ENCODE measurements at regions not wholly inside any gene's neighbourhood (a gene's known extent, or its start where the extent isn't known, plus 50 kb on each side); places are given as distances from the start of the nearest gene placed in this dataset.
"Not testable (repeated sequence)": the region's sequence is repeated elsewhere in the genome, so short reads cannot be mapped to it uniquely, and the experiment has no call there.

DNA sequence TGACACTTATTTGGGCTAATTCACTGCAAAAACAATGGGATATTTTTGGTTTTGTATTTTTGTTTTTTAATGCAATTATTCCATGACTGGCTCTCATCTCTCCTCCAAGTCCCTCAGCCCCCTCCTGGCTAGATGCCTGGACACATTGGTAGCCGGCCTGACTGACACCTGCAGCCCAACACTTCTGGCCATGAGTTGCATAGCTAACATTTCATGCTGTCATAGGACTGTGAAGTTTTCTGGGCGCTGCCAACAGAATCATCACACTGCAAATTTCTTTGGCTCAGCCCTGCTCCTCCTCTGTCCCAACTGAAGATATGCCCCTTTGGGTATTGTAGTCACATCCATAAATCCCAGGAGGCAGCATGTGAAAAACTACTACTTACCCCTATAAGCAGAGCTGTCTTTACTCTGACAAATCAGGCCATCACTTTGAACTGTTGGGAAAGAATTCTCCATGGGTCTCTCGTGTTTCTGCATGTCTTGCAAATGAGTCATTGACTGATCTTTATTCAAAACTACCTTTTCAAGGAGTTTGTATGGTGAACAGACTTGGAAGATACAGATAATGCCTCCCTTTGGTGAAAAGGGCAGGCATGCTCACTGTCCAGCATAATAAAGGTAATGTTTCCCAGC lies 126.7 kb upstream of the LGR5 start:
- no peaks in the 10 kb centered on the region for H3K4me1 Mint-ChIP-seq (ENCODE audit: low read depth)
- intact Hi-C loops (cut with micrococcal nuclease), result no loop called here
- peaks cover 2% of the 10 kb centered on the region for H3K9me3 Mint-ChIP-seq
- H3K4me3 Mint-ChIP-seq, result no peak overlapping the region
- CTCF ChIA-PET, result no interaction called here
- TF ChIP-seq, protein P1, sequence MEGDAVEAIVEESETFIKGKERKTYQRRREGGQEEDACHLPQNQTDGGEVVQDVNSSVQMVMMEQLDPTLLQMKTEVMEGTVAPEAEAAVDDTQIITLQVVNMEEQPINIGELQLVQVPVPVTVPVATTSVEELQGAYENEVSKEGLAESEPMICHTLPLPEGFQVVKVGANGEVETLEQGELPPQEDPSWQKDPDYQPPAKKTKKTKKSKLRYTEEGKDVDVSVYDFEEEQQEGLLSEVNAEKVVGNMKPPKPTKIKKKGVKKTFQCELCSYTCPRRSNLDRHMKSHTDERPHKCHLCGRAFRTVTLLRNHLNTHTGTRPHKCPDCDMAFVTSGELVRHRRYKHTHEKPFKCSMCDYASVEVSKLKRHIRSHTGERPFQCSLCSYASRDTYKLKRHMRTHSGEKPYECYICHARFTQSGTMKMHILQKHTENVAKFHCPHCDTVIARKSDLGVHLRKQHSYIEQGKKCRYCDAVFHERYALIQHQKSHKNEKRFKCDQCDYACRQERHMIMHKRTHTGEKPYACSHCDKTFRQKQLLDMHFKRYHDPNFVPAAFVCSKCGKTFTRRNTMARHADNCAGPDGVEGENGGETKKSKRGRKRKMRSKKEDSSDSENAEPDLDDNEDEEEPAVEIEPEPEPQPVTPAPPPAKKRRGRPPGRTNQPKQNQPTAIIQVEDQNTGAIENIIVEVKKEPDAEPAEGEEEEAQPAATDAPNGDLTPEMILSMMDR (IDR thresholded peaks at IDR 0.05), result no peak
- no peak for ATAC-seq
- no peak overlapping the region for H3K27ac Mint-ChIP-seq
- POLR2A ChIA-PET, result no interaction called here
- no peaks in the 10 kb centered on the region for H3K36me3 Mint-ChIP-seq (ENCODE audit: low read depth)
- DNase-seq, result no peak
- H3K27me3 Mint-ChIP-seq, result no peaks in the 10 kb centered on the region

DNA sequence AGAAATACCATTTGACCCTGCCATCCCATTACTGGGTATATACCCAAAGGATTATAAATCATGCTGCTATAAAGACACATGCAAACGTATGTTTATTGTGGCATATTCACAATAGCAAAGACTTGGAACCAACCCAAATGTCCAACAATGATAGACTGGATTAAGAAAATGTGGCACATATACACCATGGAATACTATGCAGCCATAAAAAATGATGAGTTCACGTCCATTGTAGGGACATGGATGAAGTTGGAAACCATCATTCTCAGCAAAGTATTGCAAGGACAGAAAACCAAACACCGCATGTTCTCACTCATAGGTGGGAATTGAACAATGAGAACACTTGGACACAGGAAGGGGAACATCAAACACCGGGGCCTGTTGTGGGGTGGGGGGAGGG lies 128.0 kb upstream of the LGR5 start:
- intact Hi-C loops (cut with micrococcal nuclease); POLR2A ChIA-PET; H3K9me3 Mint-ChIP-seq; CTCF ChIA-PET; H3K4me1 Mint-ChIP-seq (ENCODE audit: low read depth); H3K27ac Mint-ChIP-seq; ATAC-seq; H3K4me3 Mint-ChIP-seq; H3K27me3 Mint-ChIP-seq; DNase-seq; H3K36me3 Mint-ChIP-seq (ENCODE audit: low read depth): not testable (repeated sequence)

DNA sequence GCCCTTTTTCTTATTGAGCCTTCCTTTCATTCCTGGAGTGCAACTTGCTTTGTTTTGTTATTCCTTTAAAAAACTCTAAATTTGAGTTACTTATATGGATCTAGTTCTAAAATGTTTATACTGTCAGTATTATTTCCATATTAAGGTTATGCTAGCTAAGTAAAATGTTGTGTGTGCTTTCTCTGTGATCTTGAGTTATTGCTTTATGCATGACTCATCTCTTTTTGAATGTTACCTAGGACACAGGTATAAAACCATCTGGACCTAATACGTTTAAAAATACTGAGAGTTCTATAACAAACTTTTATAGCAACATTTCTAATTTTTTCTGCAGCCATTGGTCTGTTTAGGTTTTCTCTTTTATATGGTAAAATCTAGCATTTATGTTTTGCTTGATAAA lies 132.8 kb upstream of the LGR5 start:
- DNase-seq (no peak), ATAC-seq (no peak)
- TF ChIP-seq, protein P1 (IDR thresholded peaks at IDR 0.05), result no peak
- intact Hi-C loops (cut with micrococcal nuclease), result no loop called here
- CTCF ChIA-PET, result no interaction called here
- no peaks in the 10 kb centered on the region for H3K4me1 Mint-ChIP-seq (ENCODE audit: low read depth)
- H3K9me3 Mint-ChIP-seq, result no peaks in the 10 kb centered on the region
- H3K4me3 Mint-ChIP-seq, result no peak overlapping the region
- POLR2A ChIA-PET, result no interaction called here
- no peaks in the 10 kb centered on the region for H3K36me3 Mint-ChIP-seq (ENCODE audit: low read depth)
- no peak overlapping the region for H3K27ac Mint-ChIP-seq
- H3K27me3 Mint-ChIP-seq, result no peaks in the 10 kb centered on the region

DNA sequence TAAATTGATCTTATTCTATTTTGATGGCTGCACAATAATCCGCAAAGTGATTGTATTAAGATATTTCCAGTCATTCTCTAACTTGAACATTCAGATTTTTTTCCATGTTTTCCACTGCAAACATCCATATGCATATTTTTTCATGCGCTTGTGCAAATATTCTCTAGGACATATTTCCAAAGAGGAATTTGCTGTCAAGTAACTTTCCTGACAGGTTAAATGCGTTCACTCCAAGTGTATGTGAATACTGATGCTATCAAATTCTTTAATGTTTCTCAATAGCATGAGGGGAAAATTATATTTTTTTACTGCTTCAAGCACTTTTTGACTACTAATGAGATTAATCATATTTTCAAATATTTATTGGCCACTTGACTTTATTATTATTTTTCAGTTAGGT lies 135.3 kb upstream of the LGR5 start:
- H3K4me1 Mint-ChIP-seq (ENCODE audit: low read depth), result no peaks in the 10 kb centered on the region
- ChIA-PET CTCF (no interaction called here), POLR2A (no interaction called here)
- no peak overlapping the region for H3K4me3 Mint-ChIP-seq
- TF ChIP-seq, protein P1 (IDR thresholded peaks at IDR 0.05), result no peak
- H3K27ac Mint-ChIP-seq, result no peak overlapping the region
- DNase-seq, result no peak
- no peak for ATAC-seq
- no peaks in the 10 kb centered on the region for H3K36me3 Mint-ChIP-seq (ENCODE audit: low read depth)
- H3K9me3 Mint-ChIP-seq, result no peaks in the 10 kb centered on the region
- intact Hi-C loops (cut with micrococcal nuclease), result no loop called here
- no peaks in the 10 kb centered on the region for H3K27me3 Mint-ChIP-seq

DNA sequence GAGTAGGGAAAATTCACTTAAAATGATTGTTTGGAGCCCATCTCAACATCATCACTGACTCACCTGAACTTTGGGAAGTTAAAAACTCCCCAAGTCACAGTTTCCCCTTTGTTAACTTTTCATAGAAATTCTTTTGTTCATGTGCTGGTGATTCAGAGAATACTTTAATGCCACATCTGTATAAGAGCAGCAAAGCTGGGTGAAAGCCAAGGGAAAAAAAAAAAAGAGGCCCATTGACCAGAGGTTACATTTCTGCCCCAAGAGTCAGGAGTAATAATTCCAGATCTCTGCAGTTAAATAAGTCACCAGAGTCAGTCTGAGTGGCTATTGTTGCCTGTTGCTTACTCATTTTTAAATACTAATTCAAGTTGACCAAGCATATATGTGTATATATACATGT lies 136.4 kb upstream of the LGR5 start:
- Mint-ChIP-seq H3K27me3 (no peaks in the 10 kb centered on the region), H3K9me3 (no peaks in the 10 kb centered on the region), H3K4me3 (no peak overlapping the region), H3K27ac (no peak overlapping the region), H3K36me3 (ENCODE audit: low read depth) (no peaks in the 10 kb centered on the region), H3K4me1 (ENCODE audit: low read depth) (no peaks in the 10 kb centered on the region)
- CTCF ChIA-PET, result no interaction called here
- ATAC-seq, result no peak
- DNase-seq, result no peak
- POLR2A ChIA-PET, result interaction anchor here (0.6 kb wide), 1 partner anchor 89 kb away, joined by 4 read pairs; no protein-coding TSS in a partner anchor
- TF ChIP-seq, protein P1 (IDR thresholded peaks at IDR 0.05), result no peak
- intact Hi-C loops (cut with micrococcal nuclease), result no loop called here
